GM19395 (cell line): ENCODE measurements at regions not wholly inside any gene's neighbourhood (a gene's known extent, or its start where the extent isn't known, plus 50 kb on each side); places are given as distances from the start of the nearest gene placed in this dataset.
"Not testable (repeated sequence)": the region's sequence is repeated elsewhere in the genome, so short reads cannot be mapped to it uniquely, and the experiment has no call there.

ENCODE experiments used
- ATAC-seq: cut with Tn5 transposase; IDR thresholded peaks from one replicate; pipeline ENCODE4 v1.9.1; 2021; ENCODE audit warnings: mild to moderate bottlenecking, moderate library complexity; ENCODE audit not compliant: unreplicated experiment

- ATAC-seq = no peak
These were observed 163.5 kb downstream of the CDH19 start for GRCh38 chr18:66440433-66440832.

GRCh38 chr18:66439670-66440069, 164.2 kb downstream of the CDH19 start:
- no peak for ATAC-seq

GRCh38 chr18:66438711-66439536, 165.0 kb downstream of the CDH19 start:
- no peak for ATAC-seq

GRCh38 chr18:66432636-66433035, 171.3 kb downstream of the CDH19 start:
- no peak for ATAC-seq

GRCh38 chr18:66428795-66429194, 175.1 kb downstream of the CDH19 start:
- ATAC-seq = no peak

- no peak for ATAC-seq
These were observed 184.5 kb downstream of the CDH19 start for GRCh38 chr18:66419400-66419799.

GRCh38 chr18:66410692-66411091, 193.2 kb downstream of the CDH19 start:
- ATAC-seq = no peak

GRCh38 chr18:66395671-66396218, 208.1 kb downstream of the CDH19 start:
- ATAC-seq = no peak

- no peak for ATAC-seq
These were observed 210.4 kb downstream of the CDH19 start for GRCh38 chr18:66393463-66393862.

- no peak for ATAC-seq
These were observed 226.6 kb downstream of the CDH19 start for GRCh38 chr18:66377291-66377690.

GRCh38 chr18:66375391-66375790, 228.5 kb downstream of the CDH19 start:
- ATAC-seq = not testable (repeated sequence)

GRCh38 chr18:66346833-66347588, 256.9 kb downstream of the CDH19 start:
- ATAC-seq = no peak

GRCh38 chr18:66344227-66344626, 259.7 kb downstream of the CDH19 start:
- no peak for ATAC-seq

- no peak for ATAC-seq
These were observed 261.3 kb downstream of the CDH19 start for GRCh38 chr18:66342577-66342976.

- ATAC-seq = no peak
These were observed 269.4 kb downstream of the CDH19 start for GRCh38 chr18:66334534-66334933.

GRCh38 chr18:66329716-66330115, 274.2 kb downstream of the CDH19 start:
- no peak for ATAC-seq

- no peak for ATAC-seq
These were observed 275.5 kb downstream of the CDH19 start for GRCh38 chr18:66328296-66328878.

- no peak for ATAC-seq
These were observed 278.6 kb downstream of the CDH19 start for GRCh38 chr18:66325251-66325650.

GRCh38 chr18:66324616-66325015, 279.3 kb downstream of the CDH19 start:
- no peak for ATAC-seq

- ATAC-seq = no peak
These were observed 286.4 kb downstream of the CDH19 start for GRCh38 chr18:66317243-66318090.

GRCh38 chr18:66316701-66317100, 287.2 kb downstream of the CDH19 start:
- no peak for ATAC-seq
